GM03348 (cell line): ENCODE measurements at regions not wholly inside any gene's neighbourhood (a gene's known extent, or its start where the extent isn't known, plus 50 kb on each side); places are given as distances from the start of the nearest gene placed in this dataset.

ENCODE experiments used
- DNase-seq: peaks from one replicate; pipeline ENCODE4 v3.0.0; 2012; ENCODE audit warnings: low spot score

DNA sequence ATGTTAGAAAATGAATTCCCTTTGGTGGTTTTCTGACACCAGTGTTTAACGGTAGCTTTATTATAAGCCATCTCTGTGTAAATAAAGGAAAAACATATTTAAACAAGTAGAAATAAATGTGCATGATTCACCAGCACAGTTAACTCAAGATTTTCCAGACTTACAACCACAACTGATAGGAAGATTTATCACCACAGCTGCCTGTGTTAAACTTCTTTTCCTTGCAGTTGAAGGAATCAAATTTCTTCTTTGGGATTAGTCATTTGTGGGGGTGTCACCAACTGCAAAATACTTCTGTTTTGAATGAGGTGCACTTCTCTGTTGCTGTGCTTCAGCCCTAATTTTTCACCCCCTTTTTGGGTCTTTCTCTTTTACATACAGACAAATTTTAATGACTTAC lies 128.1 kb upstream of the STK26 start:
- DNase-seq = no peak

DNA sequence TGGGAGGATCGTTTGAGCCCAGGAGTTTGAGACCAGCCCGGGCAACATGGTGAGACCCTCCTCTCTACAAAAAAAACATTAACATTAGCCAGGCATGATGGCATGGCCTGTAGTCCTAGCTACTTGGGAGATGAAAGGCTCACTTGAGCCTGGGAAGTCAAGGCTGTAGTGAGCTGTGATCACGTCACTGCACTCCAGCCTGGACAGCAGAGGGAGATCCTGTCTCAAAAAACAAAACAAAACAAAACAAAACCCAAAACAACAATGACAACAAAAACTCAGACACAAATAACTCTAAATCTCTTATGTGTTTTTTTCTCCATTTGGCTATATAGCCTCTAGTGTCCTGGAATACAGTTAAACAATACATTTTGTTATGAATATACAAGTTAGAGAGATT lies 127.3 kb upstream of the STK26 start:
- no peak for DNase-seq

DNA sequence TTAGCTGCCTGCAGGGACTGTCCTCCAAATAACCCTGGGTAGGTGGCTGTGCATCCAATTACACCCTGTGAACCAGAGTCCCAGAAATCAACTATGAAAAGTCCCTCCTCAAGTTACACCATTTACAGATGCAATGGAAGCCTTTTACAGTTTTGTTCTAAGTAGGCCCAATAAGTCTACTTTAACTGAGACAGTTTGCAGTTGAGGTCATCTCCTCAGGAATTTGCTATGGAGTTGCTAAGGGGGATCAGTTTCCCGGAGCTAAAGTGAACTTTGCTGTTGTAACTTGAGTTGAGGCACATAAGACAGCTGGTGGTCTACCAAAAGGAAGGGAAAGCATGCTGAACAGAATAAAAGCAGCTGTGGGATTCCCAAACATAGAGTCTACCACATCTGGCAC lies 121.6 kb upstream of the STK26 start:
- no peak for DNase-seq

DNA sequence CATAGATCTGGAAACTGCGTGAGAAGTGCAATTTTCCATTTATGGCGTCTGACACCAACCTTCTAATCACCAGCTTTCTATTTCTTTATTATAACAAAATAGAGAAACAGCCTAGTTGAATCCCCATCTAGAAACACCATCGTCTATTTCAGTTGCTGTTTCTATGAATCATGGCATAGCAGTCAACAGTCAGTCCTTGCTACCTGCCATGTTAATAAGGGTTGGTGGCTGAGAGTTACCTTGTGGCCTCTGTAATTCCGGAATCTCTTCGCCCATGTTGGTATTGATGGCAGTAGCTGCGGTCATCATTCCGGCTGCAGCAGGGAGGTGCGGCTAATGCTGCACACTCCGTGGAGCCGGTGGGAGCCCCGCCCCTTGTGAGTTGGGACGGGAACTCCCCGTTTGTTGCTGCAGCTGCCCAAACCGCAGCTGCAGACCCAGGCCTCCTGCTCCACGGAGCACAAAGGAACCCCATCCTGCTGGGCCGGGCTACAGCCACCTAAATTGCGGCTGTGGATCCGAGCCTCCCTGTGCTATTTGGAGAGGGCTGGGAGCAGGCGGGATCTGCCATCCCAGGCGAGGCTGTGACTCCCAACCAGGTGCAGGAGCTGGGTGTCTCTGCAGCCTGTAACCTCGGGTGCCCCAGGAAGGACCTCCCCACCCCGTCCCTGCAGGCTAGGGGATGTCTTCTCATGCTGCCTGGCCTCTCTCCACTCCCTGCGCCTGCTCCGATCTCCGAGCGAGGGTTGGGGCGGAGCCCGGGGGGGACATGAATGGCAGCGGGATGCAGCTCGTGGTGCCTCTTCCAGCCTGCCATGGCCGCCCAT lies 115.4 kb upstream of the STK26 start:
- no peak for DNase-seq

DNA sequence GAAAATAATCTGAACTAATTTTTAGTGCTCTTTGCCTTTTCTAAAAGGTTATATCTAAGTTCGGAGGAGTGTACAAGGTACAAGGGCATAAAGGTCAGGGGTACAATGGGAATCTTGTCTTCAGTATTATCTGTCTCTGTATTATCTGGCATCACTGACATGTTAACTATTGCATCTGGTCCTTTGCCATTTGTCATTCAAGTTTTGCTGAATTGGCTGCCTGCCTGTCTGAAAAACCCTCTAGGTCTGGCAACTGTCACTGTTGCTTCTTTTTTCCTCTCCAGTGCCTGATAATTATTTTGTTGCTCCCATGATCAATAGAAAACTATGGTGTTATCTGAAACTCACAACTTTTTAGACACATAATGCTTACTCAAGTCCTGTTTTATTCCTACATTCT lies 112.5 kb upstream of the STK26 start:
- no peak for DNase-seq

DNA sequence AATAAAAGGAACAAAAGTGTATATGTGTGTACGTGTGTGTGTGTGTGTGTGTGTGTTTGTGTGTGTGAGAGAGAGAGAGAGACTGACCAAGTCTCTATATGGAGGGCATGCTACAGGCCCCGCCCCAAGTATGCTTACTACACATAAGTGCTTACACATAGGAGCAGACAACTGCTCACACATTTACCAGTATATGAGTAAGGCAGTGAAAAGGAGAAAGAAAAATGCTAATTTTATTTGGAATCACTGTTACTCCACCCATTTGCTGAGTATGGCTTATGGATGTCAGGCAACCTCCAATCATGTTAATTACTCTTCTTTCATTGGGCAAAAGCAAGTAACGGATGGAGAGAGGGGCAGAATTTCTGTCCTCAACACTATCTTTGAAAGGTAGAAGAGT lies 107.6 kb upstream of the STK26 start:
- no peak for DNase-seq

DNA sequence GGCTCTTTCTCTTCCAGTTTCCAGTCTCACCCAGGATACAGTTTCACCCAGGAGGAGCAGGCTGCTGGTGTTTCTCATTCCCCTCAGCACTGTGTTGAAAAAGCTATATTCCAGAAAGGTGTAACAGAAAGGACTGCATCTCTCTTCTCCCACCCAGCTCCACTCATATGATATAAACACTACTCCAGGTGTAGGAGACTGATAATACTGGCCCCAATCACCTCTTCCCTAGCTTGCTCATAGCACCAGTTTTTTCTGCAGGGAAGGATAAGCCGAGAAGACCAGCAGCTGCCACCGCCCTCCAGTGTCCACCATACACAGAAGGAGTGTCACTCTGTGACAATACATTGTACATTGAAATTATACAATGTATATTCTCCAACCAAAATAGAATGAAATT lies 105.5 kb upstream of the STK26 start:
- DNase-seq = no peak

DNA sequence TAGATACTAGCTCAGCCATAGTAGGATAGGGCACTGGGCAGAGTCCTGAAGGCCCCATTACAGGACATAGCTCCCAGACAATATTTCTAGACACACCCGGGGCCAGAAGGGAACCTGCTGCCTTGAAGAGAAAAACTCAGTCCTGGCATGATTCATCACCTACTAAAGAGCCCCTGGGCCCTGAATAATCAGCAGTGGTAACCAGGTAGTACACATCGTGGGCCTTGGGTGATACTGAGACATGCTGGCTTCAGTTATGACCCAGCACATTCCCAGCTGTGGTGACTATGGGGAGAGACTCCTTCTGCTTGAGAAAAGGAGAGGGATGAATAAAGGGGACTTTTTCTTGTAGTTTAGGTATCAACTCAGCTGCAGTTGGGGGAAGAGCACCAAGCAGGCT lies 104.3 kb upstream of the STK26 start:
- no peak for DNase-seq

DNA sequence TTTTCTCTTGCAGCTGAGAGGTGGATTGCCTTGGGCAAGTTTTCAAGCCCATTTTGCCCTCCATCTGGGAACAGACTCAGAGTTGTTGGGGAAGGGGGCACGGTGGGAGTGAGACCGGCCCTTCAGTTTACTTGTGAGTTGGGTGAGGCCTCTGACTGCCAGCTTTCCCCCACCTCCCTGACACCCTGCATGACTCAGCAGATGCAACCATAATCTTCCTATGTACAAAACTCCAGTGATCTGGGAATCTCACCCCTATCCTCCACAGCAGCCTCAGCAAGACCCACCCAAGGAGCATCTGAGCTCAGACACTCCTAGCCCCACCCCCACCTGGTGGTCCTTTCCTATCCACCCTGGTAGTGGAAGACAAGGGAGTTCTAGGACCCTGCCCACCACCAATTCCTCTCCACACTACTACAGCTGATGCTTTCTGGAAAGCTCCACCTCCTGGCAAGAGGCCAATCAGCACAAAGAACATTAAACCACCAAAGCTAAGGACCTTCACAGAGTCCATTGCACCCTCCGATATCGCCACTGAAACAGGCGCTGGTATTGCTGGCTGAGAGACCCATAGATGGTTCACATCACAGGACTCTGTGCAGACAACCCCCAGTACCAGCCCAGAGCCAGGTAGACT lies 99.4 kb upstream of the STK26 start:
- DNase-seq = no peak

DNA sequence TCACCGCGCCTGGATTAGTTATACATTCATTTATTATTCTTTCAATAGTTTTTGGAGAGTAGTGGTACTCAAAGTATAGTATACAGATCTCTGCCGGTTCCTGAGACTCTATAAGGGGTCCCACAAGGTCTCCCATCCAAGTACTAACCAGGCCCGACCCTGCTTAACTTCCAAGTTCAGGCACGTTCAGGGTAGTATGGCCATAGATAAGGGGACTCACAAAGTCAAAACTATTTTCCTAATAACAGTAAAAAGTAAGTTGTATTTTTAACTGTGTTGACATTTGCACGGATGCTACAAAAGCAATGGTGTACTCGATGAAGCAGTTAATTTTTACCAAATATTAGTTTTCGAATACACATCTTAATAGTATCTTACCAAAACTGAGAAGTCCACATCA lies 84.4 kb upstream of the STK26 start:
- no peak for DNase-seq

DNA sequence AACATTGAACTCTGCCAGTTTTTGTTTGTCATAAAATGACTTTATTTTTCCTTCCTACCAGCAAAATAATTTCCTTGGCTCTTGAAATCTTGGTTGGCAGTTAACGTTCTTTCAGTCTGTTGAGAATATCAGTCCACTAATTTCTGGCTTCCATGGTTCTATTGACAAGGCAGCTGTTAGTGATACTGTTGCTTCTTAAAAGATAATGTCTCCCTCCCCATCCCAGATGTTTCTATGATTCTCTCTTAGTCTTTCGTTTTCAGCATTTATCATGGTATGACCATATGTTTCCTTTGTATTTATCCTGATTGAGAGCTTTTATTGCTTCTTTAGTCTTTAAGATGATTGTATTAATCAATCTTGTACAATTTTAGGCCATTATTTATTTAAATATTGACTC lies 81.1 kb upstream of the STK26 start:
- no peak for DNase-seq

DNA sequence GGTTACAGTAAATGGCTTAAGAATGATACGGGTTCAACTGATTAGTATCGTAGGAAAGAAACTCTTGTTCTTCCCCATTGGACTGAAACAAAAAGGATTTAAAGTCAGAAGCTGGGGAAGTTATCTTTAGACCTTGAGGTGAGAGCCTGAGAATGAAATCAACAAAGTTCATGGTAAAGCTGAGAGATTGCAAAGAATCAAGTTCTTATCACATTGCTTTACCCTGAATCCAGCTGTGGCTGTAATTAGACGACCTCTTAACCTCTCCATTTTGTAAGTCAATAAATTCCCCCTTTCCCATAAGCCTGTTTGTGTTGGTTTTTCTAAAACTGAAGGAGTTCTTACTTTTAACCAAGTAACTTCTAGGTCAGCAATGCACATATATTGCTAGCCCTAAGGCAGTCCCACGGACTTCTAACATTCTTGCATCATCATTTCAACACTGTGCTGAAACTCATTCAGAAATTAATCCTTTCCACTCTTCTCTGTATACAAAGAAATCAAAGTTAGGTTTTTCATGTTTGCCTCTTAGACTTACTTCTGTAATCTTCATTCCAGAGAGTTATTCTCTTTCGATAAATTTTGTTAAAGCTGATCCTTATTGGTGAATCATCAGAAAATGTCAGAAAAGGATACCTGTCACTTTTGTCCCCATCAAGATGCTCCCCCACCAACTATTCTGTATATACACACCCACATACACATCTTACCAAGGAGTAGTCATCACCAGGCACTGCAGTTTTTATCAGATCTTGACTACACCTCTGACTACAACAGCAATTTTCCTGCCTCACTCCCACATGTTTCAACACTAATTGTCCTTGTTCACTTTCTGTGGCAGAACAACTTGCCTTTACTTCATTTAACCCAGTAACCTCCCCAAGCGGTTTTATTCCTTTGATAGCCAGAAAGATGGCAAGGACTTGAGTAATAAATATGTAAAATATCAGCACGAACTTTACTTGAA lies 77.9 kb upstream of the STK26 start:
- no peak for DNase-seq

DNA sequence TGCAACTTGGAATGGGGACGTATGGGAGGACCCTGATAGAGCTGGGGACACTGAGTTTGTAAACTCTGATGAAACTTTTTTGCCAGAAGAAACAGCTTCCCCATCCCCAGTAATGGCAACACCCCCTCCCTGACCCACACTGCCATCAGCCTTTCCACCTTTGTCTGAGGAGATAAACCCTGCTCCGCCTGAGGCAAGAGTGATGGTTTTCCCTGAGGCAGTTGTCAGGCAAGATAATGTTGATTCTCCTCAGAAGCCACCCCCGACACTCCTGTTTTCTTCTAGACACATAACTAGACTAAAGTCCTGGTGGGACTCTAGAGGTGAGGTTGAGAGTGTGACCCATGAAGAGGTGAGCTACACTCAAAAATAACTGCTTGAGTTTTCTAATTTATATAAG lies 71.9 kb upstream of the STK26 start:
- DNase-seq = no peak

DNA sequence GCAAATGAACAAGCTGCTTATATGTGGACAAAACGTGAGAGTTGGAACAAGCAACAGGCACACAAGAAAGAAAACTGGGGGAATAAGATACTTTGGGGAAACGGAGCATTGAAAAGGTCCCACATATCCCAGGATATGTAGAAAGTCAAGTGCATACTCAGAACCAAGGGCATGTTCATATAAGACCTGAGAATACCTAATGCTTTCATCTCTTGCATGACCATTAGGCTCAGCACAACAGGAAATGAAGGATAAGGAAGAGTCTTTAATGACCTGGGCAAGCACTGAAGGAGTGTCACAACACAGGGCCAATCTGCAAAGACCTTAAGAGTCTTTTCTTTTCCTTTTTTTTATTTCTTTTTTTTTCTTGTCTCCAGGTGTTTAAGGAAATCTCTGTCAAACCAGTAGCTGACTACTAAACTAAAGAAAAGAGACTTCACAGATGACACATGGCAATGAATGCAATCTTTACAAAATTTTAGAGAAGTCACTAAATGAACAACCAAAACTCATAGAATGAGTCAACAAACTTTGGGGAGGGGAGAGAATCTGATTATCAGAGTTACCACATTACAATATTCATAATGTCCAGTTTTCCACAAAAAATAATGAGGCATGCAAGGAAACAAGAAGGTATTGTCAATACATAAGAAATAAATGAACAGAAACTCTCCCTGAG lies 67.9 kb upstream of the STK26 start:
- no peak for DNase-seq

DNA sequence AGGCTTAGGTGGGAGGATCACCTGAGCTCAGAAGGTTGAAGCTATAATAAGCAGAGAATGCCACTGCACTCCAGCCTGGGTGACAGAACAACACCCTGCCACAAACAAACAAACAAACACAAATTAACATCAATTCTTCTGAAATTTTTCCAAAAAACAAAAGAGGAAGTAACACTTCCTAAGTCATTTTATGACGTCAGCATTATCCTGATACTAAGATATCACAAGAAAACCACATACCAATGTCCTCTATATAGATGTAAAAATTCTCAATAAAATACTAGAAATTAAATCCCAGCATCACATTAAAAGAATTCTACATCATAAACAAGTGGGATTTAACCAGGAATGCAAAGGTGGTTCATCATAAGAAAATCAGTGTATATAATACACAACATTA lies 64.4 kb upstream of the STK26 start:
- no peak for DNase-seq

DNA sequence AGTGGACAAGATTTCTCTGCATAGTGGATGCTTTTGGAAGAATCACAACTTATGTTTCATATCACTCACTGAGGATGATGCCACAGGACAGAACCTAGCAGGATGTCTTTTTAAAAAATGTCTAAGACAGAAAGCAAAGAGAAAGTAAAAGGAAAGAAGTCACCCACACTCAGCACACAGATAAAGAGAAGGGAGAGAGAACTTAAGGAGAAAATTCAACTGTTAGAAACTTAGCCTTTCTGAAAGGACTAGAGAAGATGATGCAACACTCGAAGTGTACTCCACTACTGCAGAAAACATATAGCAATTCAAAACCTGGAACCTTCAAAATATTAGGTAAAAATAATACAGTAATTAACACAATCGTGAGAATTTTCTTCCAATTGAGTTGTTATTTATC lies 52.8 kb upstream of the STK26 start:
- no peak for DNase-seq
